AG04449 (cell line): ENCODE measurements at regions not wholly inside any gene's neighbourhood (a gene's known extent, or its start where the extent isn't known, plus 50 kb on each side); places are given as distances from the start of the nearest gene placed in this dataset.

ENCODE experiments used
- CTCF ChIA-PET: fragments of 350-600 bp; formaldehyde crosslinking; extraction: SDS; loops from one replicate; lab custom pipeline; 2021; ENCODE audit warnings: antibody characterized with exemption; lab: Yijun Ruan, JAX
- POLR2A ChIA-PET: fragments of 400-600, 350-600 bp; formaldehyde crosslinking; extraction: SDS; loops from one replicate; lab custom pipeline; 2020; ENCODE audit warnings: antibody characterized with exemption, inconsistent platforms; lab: Yijun Ruan, JAX
- DNase-seq: peaks from one replicate; pipeline ENCODE4 v3.0.0-alpha.2; 2010; ENCODE audit warnings: low read depth, low spot score
- H3K4me3 ChIP-seq: 2 replicates; pipeline ENCODE4 v1.5.1; 2011; ENCODE audit warnings: low read depth, mild to moderate bottlenecking, control low read depth, low read length
- TF ChIP-seq, protein P1 (sequence below): IDR thresholded peaks from one replicate; pipeline ENCODE4 v1.5.1; 2011; ENCODE audit warnings: mild to moderate bottlenecking, moderate library complexity, low read length, control low read depth, inconsistent platforms; ENCODE audit not compliant: insufficient read depth; ENCODE audit errors: missing control alignments

DNA sequence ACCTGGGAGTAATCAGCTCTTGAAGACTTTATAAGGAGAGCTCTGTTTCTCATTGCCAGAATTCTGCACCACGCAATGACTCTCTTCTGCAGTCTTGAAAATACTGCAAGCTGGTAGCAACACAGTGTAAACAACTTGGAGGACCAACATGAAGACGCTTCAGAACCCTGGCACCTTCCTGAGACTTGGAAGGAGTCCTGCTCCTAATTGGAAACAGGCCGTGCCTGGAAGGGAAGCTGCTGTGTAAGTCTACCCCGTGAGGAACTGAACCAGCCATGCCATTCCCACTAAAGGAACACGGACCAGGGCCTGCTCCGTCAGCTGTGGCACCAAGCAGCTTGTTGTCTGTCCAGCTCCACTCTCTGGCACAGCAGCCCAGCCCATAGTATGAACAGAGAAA lies 171.1 kb downstream of the PAX3 start:
- TF ChIP-seq, protein P1, sequence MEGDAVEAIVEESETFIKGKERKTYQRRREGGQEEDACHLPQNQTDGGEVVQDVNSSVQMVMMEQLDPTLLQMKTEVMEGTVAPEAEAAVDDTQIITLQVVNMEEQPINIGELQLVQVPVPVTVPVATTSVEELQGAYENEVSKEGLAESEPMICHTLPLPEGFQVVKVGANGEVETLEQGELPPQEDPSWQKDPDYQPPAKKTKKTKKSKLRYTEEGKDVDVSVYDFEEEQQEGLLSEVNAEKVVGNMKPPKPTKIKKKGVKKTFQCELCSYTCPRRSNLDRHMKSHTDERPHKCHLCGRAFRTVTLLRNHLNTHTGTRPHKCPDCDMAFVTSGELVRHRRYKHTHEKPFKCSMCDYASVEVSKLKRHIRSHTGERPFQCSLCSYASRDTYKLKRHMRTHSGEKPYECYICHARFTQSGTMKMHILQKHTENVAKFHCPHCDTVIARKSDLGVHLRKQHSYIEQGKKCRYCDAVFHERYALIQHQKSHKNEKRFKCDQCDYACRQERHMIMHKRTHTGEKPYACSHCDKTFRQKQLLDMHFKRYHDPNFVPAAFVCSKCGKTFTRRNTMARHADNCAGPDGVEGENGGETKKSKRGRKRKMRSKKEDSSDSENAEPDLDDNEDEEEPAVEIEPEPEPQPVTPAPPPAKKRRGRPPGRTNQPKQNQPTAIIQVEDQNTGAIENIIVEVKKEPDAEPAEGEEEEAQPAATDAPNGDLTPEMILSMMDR, result no peak
- H3K4me3 ChIP-seq, result no peak overlapping the region
- POLR2A ChIA-PET, result no interaction called here
- no peak for DNase-seq
- CTCF ChIA-PET, result no interaction called here

DNA sequence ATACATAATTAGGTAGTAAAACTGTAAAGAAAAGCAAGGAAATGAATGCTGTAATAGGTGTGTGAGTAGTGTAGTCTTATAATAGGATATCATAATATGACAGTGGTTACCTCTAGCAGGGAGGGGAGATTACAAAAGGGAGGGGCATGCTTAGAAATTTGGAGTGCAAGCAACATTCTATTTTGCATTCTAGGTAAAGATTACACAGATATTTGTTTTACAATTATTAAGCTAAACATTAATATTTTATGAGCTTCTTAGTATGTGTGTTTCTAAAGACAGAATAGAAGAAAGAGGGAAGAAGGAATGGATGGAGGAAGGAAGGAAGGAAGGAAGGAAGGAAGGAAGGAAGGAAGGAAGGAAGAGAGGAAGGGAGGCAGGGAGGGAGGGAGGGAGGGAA lies 177.9 kb downstream of the PAX3 start:
- ChIA-PET POLR2A (no interaction called here), CTCF (no interaction called here)

DNA sequence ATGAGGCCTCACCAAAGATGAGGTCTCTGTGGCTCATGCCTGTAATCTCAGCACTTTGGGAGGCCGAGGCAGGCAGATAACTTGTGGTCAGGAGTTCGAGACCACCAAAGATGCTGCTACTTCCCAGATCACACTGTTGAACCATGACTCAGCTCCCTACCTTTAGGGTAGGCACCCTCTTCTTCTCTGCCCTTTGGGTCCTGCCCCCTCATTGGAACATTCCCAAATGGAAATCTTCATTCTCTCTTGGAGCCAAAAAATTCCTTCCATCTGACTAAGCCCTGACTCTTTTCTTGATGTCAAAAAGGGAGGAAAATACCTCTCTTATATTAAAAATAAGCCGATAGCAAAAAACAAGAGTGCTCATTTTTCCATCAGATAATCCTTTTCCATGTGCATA lies 183.5 kb downstream of the PAX3 start:
- DNase-seq, result no peak
- CTCF ChIA-PET, result no interaction called here
- POLR2A ChIA-PET, result no interaction called here

More for the DNA sequence above, 177.9 kb downstream of the PAX3 start:
- no peak for DNase-seq
- no peak overlapping the region for H3K4me3 ChIP-seq
- TF ChIP-seq, protein P1, result no peak

DNA sequence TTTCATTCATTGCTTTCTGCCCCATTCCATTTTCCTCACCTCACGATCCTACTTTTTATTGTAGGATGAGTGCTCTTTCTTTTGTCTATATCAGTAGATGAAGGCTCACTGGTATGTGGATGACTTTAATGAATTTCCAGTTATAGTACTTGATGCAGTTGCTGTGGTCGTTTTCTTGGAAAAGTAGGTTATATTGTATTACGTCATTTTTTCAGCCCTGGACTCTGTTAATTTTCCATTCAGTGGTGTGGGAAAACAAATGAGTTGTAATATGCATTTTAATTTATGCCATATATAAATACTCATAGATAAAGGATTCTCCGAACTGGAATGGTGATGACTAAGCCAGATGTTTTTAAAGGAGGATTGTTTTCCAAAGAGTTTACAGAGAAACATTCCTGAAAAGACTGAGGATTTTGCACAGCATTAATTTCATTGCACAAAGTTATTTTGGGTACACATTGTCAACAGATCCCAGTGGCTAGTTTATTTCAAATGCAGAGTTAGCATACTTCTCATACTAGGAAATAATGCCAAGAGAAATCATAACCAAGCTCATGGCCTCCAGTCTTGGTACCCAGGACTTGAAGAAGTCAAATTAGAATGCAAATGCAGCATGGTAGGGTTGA lies 189.7 kb downstream of the PAX3 start:
- TF ChIP-seq, protein P1, result no peak
- CTCF ChIA-PET, result no interaction called here
- no peak for DNase-seq
- H3K4me3 ChIP-seq, result no peak overlapping the region
- POLR2A ChIA-PET, result no interaction called here

More for the DNA sequence above, 183.5 kb downstream of the PAX3 start:
- TF ChIP-seq, protein P1, result no peak
- no peak overlapping the region for H3K4me3 ChIP-seq

DNA sequence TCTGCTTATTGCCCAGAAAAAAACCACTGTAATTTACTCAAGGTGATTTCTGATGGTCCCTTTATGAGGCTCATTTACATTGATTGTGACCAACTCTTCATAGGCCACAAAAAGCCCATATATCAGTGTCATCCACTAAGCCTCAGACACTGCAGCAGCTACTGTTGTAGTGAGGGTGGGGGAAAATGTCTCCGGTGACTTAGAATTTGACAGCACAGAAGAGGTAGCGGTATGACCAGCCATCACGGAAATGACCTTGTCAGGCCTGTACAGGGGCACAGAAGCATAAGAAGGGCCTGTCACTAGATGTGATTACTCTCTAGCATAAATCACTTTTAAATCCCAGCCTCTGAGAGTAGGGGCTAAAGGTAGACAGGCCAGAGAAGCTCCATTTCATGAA lies 190.3 kb downstream of the PAX3 start:
- TF ChIP-seq, protein P1, result no peak
- ChIA-PET POLR2A (no interaction called here), CTCF (no interaction called here)
- DNase-seq, result no peak
- no peak overlapping the region for H3K4me3 ChIP-seq

DNA sequence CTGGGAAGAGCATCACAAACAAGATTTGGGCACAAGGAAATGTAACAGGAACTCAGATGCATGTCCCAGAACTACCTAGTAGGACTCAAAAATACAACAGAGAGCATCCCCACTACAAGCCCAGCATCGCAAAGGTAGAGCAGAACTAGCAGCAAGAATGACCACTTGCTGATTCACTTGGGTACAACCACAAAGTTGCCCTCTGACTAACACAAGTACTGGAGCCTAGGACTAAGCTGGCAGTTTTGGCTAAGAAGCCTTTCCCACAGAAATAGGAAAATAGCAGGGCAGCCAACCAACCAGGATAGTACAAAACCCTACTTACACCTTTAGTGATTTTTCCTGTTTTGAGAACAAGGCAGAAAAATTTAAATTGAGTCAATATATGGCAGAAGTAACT lies 193.8 kb downstream of the PAX3 start:
- no peak for DNase-seq
- CTCF ChIA-PET, result no interaction called here
- POLR2A ChIA-PET, result no interaction called here
- no peak overlapping the region for H3K4me3 ChIP-seq
- TF ChIP-seq, protein P1, result no peak
